Erythroblast (primary cell): ENCODE measurements at regions not wholly inside any gene's neighbourhood (a gene's known extent, or its start where the extent isn't known, plus 50 kb on each side); places are given as distances from the start of the nearest gene placed in this dataset.

Experiments
- GATA1 ChIP-seq: IDR thresholded peaks from 2 replicates; pipeline ENCODE4 v1.6.1; 2011; ENCODE audit warnings: low read depth, mild to moderate bottlenecking, control low read depth, low read length, moderate library complexity
- POLR2A ChIP-seq: IDR thresholded peaks from 2 replicates; pipeline ENCODE4 v1.6.1; 2011; ENCODE audit warnings: mild to moderate bottlenecking, low read length

DNA sequence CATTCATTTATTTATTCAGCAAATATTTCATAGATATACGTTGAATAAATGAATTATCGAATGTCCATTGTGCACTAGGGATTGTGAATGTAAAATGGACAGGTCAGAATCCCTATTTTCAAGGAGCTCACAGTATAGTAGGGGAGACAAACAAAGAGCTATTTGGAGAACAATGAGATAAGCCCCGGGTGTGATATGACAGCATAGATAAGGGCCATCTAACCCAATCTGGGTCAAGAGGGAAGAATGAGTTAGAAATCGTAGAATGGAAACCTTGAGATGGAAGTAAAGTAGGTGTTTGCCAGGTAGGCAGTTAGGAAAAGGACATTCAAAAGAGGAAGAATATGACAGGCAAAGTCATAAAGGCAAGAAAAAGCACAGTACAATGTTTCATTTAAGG, 132.2 kb upstream of the GOLGA6L4 start:
- no peak for TF ChIP-seq POLR2A
- no peak for TF ChIP-seq GATA1
